Gastrocnemius medialis (tissue), 4 donors: ENCODE measurements at regions not wholly inside any gene's neighbourhood (a gene's known extent, or its start where the extent isn't known, plus 50 kb on each side); places are given as distances from the start of the nearest gene placed in this dataset.

Experiments used
- ATAC-seq, 2 donors: fragments of 150-250 bp; one replicate each; pipeline ENCODE4 v1.9.1; 2016
- DNase-seq, 2 donors: peaks; one replicate each; pipeline ENCODE4 v3.0.0-alpha.2; 2019
- H3K27ac ChIP-seq, 4 donors: fragments of 200-600 bp; sonication (generic); 1 replicate in 1 of 4; 2 replicates in 3 of 4; pipeline ENCODE4 v1.5.1; 2016 to 2018; ENCODE audit warnings: mild to moderate bottlenecking in 2 of 4, moderate library complexity in 1 of 4
- H3K27me3 ChIP-seq, 3 donors: fragments of 200-600 bp; sonication (generic) in 2 of 3; 1 replicate in 1 of 3; 2 replicates in 2 of 3; pipeline versions ENCODE4 v1.5.1 to v1.6.0; 2016 to 2019; ENCODE audit warnings: mild to moderate bottlenecking in 1 of 3, moderate library complexity in 1 of 3
- H3K36me3 ChIP-seq, 2 donors: fragments of 200-600 bp; sonication (generic) in 1 of 2; one replicate each; pipeline ENCODE4 v1.5.1; 2017 to 2018
- H3K4me1 ChIP-seq, 2 donors: fragments of 200-600 bp; sonication (generic) in 1 of 2; one replicate each; pipeline ENCODE4 v1.5.1; 2016 to 2017; ENCODE audit warnings: mild to moderate bottlenecking in 2 of 2
- H3K4me3 ChIP-seq, 4 donors: fragments of 200-600 bp; sonication (generic) in 3 of 4; 1 replicate in 1 of 4; 2 replicates in 3 of 4; pipeline ENCODE4 v1.5.1; 2016 to 2019; ENCODE audit warnings: mild to moderate bottlenecking in 2 of 4
- H3K9me3 ChIP-seq, 3 donors: fragments of 200-600 bp; sonication (generic) in 2 of 3; 1 replicate in 1 of 3; 2 replicates in 2 of 3; pipeline ENCODE4 v1.5.1; 2016 to 2019
- POLR2A ChIP-seq, 2 donors: fragments of 450-650 bp; IDR thresholded peaks; one replicate each; pipeline ENCODE4 v1.6.1; 2017; ENCODE audit warnings: antibody characterized with exemption in 2 of 2, mild to moderate bottlenecking in 2 of 2, moderate library complexity in 2 of 2
- in situ Hi-C, 4 donors: fragments of 200-750 bp; cut with MboI; loops; one replicate each; pipeline versions ENCODE4 v1.15.0 to v1.8.0; 2017; ENCODE audit warnings: low sequenced_read_pairs in 4 of 4
- intact Hi-C: fragments of 100-400 bp; cut with DNase I; formaldehyde crosslinking; loops from one replicate; pipeline ENCODE4 v1.15.1; 2023; ENCODE audit warnings: low total_unique reads
- TF ChIP-seq, protein P1 (sequence below), 5 experiments: fragments of 450-650 bp in 3 of 5; fragments of 200-600 bp in 2 of 5; sonication (generic) in 2 of 5; IDR thresholded peaks in 4 of 5; conservative IDR thresholded peaks in 1 of 5; 1 replicate in 4 of 5; 2 replicates in 1 of 5; pipeline ENCODE4 v1.5.1; 2016 to 2019; ENCODE audit warnings: antibody characterized with exemption in 5 of 5, mild to moderate bottlenecking in 3 of 5, moderate library complexity in 3 of 5

DNA sequence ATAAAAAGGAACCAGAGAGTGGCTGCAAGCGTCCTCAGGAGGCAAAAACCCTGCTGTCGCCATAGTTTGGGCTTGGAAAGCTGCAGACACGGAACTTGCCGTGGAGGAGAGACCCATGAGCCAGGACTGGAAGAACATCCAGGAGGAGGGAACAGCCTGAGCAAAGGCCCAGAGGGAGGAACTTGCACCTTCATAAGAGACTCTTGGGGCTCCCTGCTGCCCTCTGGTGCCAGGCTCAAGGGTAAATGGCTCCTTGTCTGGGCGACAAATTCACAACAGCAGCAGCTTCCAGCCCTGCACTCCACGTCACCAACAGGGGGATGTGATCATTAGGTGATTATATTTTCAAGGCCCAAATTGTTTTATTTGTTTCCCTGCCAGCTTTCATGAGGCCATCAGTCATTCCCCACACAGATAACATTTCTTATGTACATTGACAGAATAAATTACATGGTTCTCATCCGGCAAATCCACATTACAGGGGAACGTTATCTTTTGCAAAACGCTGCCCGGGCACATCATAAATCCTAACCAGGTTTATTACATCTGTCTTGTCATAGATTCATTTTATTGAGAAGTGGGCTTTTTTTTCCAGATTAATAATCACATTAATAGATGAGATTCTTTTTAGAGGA, 143.0 kb upstream of the GRIK3 start:
- H3K4me1 ChIP-seq: no peaks in the 10 kb centered on the region
- in situ Hi-C loops (no loop called here), intact Hi-C loops (no loop called here)
- H3K4me3 ChIP-seq: no peak overlapping the region
- ATAC-seq (peak; percentile 36 to 73), DNase-seq (peak in 1 of 2 donors; percentile 43)
- H3K36me3 ChIP-seq: no peaks in the 10 kb centered on the region
- peaks cover 0 to 3% (median 0%) of the 10 kb centered on the region in 3 donors for H3K27me3 ChIP-seq
- TF ChIP-seq, protein P1, sequence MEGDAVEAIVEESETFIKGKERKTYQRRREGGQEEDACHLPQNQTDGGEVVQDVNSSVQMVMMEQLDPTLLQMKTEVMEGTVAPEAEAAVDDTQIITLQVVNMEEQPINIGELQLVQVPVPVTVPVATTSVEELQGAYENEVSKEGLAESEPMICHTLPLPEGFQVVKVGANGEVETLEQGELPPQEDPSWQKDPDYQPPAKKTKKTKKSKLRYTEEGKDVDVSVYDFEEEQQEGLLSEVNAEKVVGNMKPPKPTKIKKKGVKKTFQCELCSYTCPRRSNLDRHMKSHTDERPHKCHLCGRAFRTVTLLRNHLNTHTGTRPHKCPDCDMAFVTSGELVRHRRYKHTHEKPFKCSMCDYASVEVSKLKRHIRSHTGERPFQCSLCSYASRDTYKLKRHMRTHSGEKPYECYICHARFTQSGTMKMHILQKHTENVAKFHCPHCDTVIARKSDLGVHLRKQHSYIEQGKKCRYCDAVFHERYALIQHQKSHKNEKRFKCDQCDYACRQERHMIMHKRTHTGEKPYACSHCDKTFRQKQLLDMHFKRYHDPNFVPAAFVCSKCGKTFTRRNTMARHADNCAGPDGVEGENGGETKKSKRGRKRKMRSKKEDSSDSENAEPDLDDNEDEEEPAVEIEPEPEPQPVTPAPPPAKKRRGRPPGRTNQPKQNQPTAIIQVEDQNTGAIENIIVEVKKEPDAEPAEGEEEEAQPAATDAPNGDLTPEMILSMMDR (IDR thresholded peaks at IDR 0.05 in 4 of 5, conservative IDR thresholded peaks at IDR 0.05 in 1 of 5): peak in 3 of 5 experiments; percentile 27 to 40 (median 30)
- no peak for TF ChIP-seq POLR2A (IDR thresholded peaks at IDR 0.05)
- H3K27ac ChIP-seq: no peak overlapping the region
- no peaks in the 10 kb centered on the region for H3K9me3 ChIP-seq

DNA sequence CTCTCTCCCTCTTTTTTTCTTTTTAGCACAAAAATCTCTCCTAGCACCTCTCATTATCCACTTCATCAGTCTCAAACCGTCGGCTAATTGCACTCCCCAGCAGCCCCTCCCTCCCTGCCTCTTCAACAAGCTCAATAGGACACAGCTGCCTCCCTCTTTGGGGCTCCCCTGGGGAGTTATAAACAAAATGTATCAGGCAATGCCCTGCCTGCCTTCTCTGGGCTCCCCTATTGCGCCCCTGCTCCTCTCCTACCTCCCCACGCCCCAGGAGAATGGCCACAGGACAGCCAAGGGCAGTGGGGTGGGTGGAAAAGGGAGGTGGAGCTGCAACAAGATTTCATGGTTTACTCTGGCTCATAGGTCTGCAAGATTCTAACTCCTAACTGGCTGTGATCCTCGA, 147.1 kb upstream of the GRIK3 start:
- Histone ChIP-seq H3K27ac (no peak overlapping the region), H3K27me3 (peaks cover 0 to 3% (median 0%) of the 10 kb centered on the region in 3 donors), H3K36me3 (no peaks in the 10 kb centered on the region), H3K4me3 (no peak overlapping the region), H3K4me1 (no peaks in the 10 kb centered on the region), H3K9me3 (no peaks in the 10 kb centered on the region)
- ATAC-seq (no peak), DNase-seq (no peak)
- intact Hi-C loops (no loop called here), in situ Hi-C loops (no loop called here)
- TF ChIP-seq, protein P1 (IDR thresholded peaks at IDR 0.05 in 4 of 5, conservative IDR thresholded peaks at IDR 0.05 in 1 of 5): no peak
- TF ChIP-seq POLR2A (IDR thresholded peaks at IDR 0.05): no peak

DNA sequence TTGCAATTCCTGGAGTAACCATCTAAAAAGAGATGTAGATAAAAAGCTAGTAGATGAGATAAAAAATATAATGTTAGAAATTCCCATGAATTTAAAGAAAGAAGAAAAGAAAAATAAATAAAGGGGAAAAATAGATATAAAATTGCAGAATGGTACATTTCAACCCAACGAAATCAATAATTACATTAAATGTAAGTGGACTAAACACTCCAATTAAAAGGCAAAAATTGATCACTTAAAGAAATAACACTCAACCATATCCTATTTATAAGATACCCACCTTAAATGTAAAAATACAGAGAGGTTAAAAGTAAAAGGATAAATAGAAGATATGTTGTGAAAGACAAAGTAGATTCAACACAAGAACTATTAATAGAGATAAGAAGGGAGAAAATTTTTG, 150.5 kb upstream of the GRIK3 start:
- Histone ChIP-seq H3K4me1 (no peaks in the 10 kb centered on the region), H3K27ac (no peak overlapping the region), H3K9me3 (no peaks in the 10 kb centered on the region), H3K27me3 (peaks cover 0 to 6% (median 0%) of the 10 kb centered on the region in 3 donors), H3K36me3 (no peaks in the 10 kb centered on the region), H3K4me3 (no peak overlapping the region)
- in situ Hi-C loops (no loop called here), intact Hi-C loops (no loop called here)
- DNase-seq: no peak
- ATAC-seq: no peak
- TF ChIP-seq, protein P1 (IDR thresholded peaks at IDR 0.05 in 4 of 5, conservative IDR thresholded peaks at IDR 0.05 in 1 of 5): no peak
- TF ChIP-seq POLR2A (IDR thresholded peaks at IDR 0.05): no peak

DNA sequence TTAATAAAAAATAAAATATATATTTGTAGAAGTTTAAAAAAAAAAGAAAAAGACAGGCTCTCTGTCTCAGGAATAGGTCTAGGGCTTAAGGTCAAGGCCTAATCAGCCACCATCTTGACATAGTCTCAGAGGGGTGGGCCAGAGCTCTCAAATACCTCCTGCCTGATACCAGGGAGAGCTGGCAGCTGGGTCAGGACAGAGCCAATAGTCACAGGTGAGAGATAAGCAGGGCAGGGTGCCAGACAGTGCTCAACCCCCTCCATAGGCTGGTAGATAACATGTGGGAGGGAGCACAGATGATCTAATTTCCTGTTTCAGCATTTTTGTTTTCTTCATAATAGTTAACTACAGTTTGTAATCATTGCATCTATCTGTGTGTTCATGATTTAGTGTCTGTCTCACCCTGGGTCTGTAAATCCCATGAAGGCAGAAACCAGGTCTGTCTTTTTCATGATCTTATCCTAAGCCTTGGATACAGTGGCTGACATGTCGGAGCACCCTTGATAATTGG, 152.0 kb upstream of the GRIK3 start:
- Histone ChIP-seq H3K36me3 (no peaks in the 10 kb centered on the region), H3K27me3 (peaks cover 0 to 3% (median 0%) of the 10 kb centered on the region in 3 donors), H3K27ac (no peak overlapping the region), H3K4me3 (no peak overlapping the region), H3K4me1 (no peaks in the 10 kb centered on the region), H3K9me3 (no peaks in the 10 kb centered on the region)
- no peak for ATAC-seq
- intact Hi-C loops: no loop called here
- TF ChIP-seq, protein P1 (IDR thresholded peaks at IDR 0.05 in 4 of 5, conservative IDR thresholded peaks at IDR 0.05 in 1 of 5): no peak
- no peak for TF ChIP-seq POLR2A (IDR thresholded peaks at IDR 0.05)
- DNase-seq: no peak
- in situ Hi-C loops: no loop called here
